ENCODE measurements at regions not wholly inside any gene's neighbourhood (a gene's known extent, or its start where the extent isn't known, plus 50 kb on each side); places are given as distances from the start of the nearest gene placed in this dataset.

DNA sequence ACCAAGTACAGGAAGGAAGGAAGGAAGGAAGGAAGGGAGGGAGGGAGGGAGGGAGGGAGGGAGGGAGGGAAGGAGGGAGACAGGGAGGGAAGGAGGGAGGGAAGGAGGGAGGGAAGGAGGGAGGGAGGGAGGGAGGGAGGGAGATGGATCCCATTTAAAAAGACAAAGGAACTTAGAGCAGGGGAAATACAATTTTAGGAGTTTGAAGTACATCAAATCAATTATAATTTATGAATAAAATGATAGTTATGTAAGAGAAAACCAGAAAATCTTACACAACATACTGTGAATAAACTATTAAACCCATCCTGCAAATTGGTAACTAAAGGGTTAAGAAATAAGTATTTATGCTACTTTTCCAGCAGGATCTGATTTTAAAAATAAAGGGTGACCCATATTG lies 475.9 kb downstream of the HDGFL1 start:
- TF ChIP-seq REST (IDR thresholded peaks at IDR 0.05; ENCODE audit: borderline replicate concordance) (no peak), TAF1 (IDR thresholded peaks at IDR 0.05; ENCODE audit: low read depth) (no peak), EP300 (conservative IDR thresholded peaks at IDR 0.05; ENCODE audit: poor library complexity, severe bottlenecking) (no peak), POLR2AphosphoS5 (IDR thresholded peaks at IDR 0.05) (no peak)
- TF ChIP-seq, protein P1, sequence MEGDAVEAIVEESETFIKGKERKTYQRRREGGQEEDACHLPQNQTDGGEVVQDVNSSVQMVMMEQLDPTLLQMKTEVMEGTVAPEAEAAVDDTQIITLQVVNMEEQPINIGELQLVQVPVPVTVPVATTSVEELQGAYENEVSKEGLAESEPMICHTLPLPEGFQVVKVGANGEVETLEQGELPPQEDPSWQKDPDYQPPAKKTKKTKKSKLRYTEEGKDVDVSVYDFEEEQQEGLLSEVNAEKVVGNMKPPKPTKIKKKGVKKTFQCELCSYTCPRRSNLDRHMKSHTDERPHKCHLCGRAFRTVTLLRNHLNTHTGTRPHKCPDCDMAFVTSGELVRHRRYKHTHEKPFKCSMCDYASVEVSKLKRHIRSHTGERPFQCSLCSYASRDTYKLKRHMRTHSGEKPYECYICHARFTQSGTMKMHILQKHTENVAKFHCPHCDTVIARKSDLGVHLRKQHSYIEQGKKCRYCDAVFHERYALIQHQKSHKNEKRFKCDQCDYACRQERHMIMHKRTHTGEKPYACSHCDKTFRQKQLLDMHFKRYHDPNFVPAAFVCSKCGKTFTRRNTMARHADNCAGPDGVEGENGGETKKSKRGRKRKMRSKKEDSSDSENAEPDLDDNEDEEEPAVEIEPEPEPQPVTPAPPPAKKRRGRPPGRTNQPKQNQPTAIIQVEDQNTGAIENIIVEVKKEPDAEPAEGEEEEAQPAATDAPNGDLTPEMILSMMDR (IDR thresholded peaks at IDR 0.05; ENCODE audit: poor library complexity, severe bottlenecking), result no peak

All from neural cell (in vitro differentiated cells).